VCaP (cell line): ENCODE measurements at regions not wholly inside any gene's neighbourhood (a gene's known extent, or its start where the extent isn't known, plus 50 kb on each side); places are given as distances from the start of the nearest gene placed in this dataset.
"Not testable (repeated sequence)": the region's sequence is repeated elsewhere in the genome, so short reads cannot be mapped to it uniquely, and the experiment has no call there.

Experiments
- H3K27ac ChIP-seq: fragments of 450-650 bp; 2 replicates; pipeline ENCODE4 v1.5.1; 2017
- TF ChIP-seq, protein P1 (sequence below): fragments of 450-650 bp; conservative IDR thresholded peaks from 2 replicates; pipeline ENCODE4 v1.5.1; 2017; ENCODE audit warnings: mild to moderate bottlenecking, moderate library complexity

DNA sequence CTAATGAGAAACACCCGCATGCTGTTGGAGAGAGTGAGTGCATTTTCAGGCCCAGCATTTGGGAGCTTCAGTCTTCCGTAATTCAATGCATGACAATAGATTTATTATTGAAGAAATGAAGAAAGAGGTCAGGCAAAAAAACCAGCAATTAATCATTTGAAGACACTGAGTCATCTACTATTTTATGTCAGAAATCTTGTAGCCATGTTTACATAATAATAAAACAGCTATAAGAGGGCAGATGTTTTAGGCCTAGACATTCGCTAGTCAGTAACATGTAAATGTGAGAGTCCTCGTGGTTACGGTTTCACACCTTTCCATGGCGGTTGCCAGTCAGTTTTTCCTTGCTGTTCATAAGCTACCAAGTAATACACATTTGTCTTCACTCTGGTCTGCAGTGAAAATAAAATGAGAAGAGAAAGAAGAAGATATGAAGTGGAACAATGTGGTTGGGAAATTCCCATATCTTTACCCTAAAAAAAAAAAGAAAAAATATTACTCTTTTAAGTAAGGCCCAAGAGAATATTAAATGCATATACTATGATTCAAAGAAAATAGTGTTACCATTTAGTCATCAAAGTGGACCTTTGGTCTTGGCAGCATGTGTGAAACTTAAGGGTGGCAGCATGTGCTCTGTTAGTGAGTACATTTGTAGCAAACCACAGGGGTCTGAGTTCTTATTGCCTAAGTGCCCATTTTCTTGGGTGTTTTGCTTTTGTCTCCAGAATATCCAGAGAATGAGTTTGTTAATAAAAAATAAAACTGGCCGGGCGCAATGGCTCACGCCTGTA lies 140.5 kb upstream of the TBL1XR1 start:
- H3K27ac ChIP-seq, result no peak overlapping the region
- TF ChIP-seq, protein P1, sequence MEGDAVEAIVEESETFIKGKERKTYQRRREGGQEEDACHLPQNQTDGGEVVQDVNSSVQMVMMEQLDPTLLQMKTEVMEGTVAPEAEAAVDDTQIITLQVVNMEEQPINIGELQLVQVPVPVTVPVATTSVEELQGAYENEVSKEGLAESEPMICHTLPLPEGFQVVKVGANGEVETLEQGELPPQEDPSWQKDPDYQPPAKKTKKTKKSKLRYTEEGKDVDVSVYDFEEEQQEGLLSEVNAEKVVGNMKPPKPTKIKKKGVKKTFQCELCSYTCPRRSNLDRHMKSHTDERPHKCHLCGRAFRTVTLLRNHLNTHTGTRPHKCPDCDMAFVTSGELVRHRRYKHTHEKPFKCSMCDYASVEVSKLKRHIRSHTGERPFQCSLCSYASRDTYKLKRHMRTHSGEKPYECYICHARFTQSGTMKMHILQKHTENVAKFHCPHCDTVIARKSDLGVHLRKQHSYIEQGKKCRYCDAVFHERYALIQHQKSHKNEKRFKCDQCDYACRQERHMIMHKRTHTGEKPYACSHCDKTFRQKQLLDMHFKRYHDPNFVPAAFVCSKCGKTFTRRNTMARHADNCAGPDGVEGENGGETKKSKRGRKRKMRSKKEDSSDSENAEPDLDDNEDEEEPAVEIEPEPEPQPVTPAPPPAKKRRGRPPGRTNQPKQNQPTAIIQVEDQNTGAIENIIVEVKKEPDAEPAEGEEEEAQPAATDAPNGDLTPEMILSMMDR, result no peak

DNA sequence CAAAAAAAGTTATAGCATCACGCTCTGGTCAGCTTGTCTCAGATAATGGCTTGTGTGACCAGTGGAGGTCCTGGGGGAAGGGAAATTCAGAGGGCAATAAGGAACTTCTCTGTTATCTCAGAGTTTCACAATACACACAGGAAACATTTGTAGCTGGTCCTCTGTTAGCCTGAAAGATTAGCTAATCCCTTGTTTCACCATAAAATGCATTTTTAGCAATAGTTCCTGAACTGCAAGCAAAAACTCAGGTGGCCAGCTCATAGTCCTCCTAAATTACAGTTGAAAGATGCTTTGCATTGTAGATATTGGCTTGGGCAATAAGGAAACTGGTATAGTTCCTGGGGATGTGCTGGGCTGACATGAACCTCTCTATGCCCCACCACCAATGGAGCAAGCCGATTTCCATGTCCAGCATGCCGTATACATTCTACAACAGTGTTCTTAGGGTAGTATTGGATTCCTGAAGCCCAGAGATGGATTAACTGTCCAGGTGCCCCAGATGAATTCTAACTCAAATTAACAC lies 141.5 kb upstream of the TBL1XR1 start:
- TF ChIP-seq, protein P1, result no peak
- H3K27ac ChIP-seq, result no peak overlapping the region

DNA sequence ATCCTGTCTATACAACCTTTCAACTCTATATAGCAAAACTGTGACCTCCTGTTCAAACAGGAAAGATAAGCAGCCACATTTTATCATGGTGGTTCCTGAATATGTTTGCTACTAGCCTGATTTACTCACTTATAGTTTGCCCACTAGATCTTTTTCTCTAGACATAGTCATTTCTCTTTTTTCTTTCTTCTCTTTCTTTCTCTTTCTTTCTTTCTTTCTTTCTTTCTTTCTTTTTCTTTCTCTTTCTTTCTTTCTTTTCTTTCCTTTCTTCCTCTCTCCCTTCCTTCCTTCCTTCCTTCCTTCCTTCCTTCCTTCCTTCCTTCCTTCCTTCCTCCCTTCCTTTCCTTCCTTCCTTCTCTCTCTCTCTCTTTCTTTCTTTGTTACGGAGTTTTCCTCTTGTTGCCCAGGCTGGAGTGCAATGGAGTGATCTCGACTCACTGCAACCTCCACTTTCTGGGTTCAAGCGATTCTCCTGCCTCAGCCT lies 142.0 kb upstream of the TBL1XR1 start:
- not testable (repeated sequence) for H3K27ac ChIP-seq

DNA sequence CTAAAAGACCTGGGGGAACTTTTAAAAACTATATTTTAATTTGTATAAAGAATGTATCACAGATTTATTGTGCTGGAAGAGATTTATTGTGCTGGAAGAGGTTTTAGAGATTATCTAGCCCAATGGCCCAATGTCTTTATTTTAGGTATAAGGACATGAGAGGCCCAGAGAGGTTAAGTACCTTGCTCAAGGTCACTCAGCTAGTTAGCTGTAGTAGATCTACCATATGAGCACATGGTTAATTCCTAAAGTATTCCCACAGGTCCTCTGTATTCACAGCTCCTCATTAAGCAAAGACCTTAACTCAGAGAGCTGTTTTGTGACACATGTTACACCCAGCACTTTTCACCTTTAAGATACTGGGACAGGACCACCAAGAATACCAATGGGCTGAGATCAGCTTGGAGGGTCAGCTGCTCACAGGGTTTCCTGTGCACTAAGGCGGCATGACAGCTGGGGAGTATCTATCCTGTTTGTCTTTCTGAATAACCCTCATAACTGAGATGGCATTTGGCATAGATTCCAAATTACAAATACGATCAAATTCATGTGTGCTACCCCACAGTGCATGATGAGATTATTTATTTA lies 143.1 kb upstream of the TBL1XR1 start:
- TF ChIP-seq, protein P1, result no peak
- no peak overlapping the region for H3K27ac ChIP-seq

DNA sequence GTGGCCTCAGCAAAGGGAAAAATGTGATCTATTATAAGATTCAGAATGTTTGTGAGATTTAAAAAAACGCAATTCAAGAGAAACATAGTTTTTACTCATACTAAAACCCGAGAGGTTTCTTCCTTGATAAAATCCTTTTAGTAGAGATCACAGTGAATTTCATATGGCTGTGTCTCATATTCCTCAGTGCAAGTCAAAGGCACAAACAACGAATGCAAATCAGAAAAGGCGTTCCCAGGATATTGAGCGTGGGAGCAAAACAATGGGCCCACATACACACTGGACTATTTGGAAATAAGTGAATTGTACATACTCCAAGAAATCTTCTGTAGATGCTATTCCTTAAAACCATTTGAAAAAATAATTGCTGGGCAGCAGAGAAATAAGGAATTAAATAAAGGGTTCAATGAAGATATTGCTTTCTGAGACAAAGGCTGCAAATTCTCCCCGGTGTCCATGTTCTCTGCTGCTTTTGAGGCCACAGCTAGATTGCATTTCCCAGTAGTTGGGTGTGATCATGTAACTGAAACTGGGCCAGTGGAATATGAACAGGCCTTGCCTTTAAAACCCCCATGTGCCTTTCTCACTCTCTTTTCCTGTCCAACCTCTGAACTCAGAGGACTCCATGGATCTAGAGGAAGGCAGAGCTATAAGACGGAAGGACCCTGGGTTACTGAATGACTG lies 144.6 kb upstream of the TBL1XR1 start:
- TF ChIP-seq, protein P1, result no peak
- no peak overlapping the region for H3K27ac ChIP-seq

DNA sequence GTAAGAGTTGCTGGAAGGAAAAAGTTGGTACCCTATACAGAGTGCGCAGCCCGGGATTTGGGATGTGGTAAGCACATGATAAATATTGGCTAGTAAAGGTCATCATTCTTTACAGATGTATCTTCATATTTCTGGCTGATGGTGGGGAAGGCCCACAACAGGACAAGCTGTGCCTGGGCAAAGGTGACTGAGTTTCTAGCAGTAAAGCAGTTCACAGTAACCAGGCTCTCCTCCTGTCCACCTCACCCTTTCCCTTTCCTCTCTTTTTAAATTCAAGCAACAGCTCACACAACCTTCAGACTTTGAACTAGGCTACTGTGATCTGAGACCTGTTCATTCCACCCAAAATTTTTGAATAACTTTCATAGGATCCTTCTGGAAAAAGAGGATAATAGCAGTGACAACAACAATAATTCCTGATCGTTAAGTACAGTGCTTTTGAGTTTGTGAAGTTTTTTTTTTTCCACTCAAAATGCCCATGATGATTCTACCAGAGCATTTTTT lies 145.9 kb upstream of the TBL1XR1 start:
- TF ChIP-seq, protein P1, result no peak
- H3K27ac ChIP-seq, result no peak overlapping the region

DNA sequence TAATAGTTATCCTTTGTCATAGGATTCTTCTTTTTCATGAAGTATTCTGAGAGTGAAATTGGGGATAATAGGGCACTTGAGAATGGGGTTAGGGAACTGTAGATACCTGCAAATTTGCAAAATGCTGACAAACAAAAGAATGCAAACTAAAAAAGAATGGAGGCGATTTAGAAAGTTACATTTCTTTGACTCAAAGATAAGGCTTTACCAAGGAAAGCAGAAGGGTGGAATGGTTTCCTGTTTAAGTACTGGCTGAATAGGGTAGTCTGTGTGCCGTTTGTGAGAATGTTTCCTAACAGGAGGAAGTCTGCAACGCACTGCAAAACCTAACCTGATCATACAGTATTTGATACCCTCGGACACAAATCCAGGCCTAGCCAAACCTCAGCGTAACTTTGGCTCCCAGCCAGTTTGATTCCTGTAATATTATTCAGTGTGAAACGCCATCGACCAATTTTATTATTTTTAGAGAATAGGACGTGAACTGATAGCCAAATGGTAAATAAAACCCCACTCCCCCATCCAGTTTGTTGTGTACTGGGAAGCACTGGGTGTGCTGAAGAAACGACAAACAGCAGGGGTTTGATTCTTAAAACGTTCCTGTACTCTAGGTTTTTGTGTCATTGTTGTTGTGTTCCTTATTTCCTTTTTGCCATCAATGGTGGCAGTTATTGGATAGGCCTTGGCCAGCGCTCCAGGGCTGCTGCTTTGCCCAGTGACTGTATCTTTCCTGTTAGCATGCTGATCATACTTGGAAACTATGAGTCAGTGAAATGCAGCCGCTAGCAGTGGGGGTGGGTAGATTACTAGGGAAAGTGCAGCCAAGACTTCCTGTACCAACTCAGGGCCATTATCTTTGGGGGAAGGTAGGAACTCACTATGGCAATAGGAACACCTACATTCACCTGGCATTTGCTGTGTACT lies 148.0 kb upstream of the TBL1XR1 start:
- H3K27ac ChIP-seq, result 0 out of 2 replicates have a peak overlapping the region, but pooled peaks have one; percentile 15
- TF ChIP-seq, protein P1, result no peak
